ENCODE measurements at regions not wholly inside any gene's neighbourhood (a gene's known extent, or its start where the extent isn't known, plus 50 kb on each side); places are given as distances from the start of the nearest gene placed in this dataset.

- no peak overlapping the region for H3K27ac ChIP-seq
- H3K9ac ChIP-seq (ENCODE audit: insufficient read length): no peak overlapping the region
- TF ChIP-seq FOXP2 (optimal IDR thresholded peaks at IDR 0.05; ENCODE audit: control extremely low read depth, extremely low read length, insufficient read depth) (no peak), POLR2AphosphoS5 (IDR thresholded peaks at IDR 0.05; ENCODE audit: borderline replicate concordance, low read depth, low read length) (no peak), EZH2 (IDR thresholded peaks at IDR 0.05) (no peak)
- no peak overlapping the region for H3K4me3 ChIP-seq
- no peak for DNase-seq (ENCODE audit: low read depth, low spot score)
- no peaks in the 10 kb centered on the region for H3K9me3 ChIP-seq (ENCODE audit: low read depth, low read length)
- no peaks in the 10 kb centered on the region for H3K36me3 ChIP-seq (ENCODE audit: insufficient read depth, low read length)
These were observed 468.8 kb upstream of the AUTS2 start for GRCh38 chr7:69129524-69129923.

GRCh38 chr7:69129951-69130350 lies 468.3 kb upstream of the AUTS2 start:
- Histone ChIP-seq H3K4me3 (no peak overlapping the region), H3K9me3 (ENCODE audit: low read depth, low read length) (no peaks in the 10 kb centered on the region), H3K36me3 (ENCODE audit: insufficient read depth, low read length) (no peaks in the 10 kb centered on the region), H3K9ac (ENCODE audit: insufficient read length) (no peak overlapping the region), H3K27ac (no peak overlapping the region)
- TF ChIP-seq FOXP2 (optimal IDR thresholded peaks at IDR 0.05; ENCODE audit: control extremely low read depth, extremely low read length, insufficient read depth): no peak
- no peak for TF ChIP-seq POLR2AphosphoS5 (IDR thresholded peaks at IDR 0.05; ENCODE audit: borderline replicate concordance, low read depth, low read length)
- no peak for TF ChIP-seq EZH2 (IDR thresholded peaks at IDR 0.05)
- no peak for DNase-seq (ENCODE audit: low read depth, low spot score)

- no peaks in the 10 kb centered on the region for H3K9me3 ChIP-seq (ENCODE audit: low read depth, low read length)
- no peaks in the 10 kb centered on the region for H3K36me3 ChIP-seq (ENCODE audit: insufficient read depth, low read length)
- no peak overlapping the region for H3K27ac ChIP-seq
- DNase-seq (ENCODE audit: low read depth, low spot score): no peak
- TF ChIP-seq EZH2 (IDR thresholded peaks at IDR 0.05) (no peak), FOXP2 (optimal IDR thresholded peaks at IDR 0.05; ENCODE audit: control extremely low read depth, extremely low read length, insufficient read depth) (no peak), POLR2AphosphoS5 (IDR thresholded peaks at IDR 0.05; ENCODE audit: borderline replicate concordance, low read depth, low read length) (no peak)
- no peak overlapping the region for H3K4me3 ChIP-seq
- no peak overlapping the region for H3K9ac ChIP-seq (ENCODE audit: insufficient read length)
These were observed 467.9 kb upstream of the AUTS2 start for GRCh38 chr7:69130396-69130795.

- Histone ChIP-seq H3K27ac (no peak overlapping the region), H3K36me3 (ENCODE audit: insufficient read depth, low read length) (no peaks in the 10 kb centered on the region), H3K9ac (ENCODE audit: insufficient read length) (no peak overlapping the region), H3K9me3 (ENCODE audit: low read depth, low read length) (no peaks in the 10 kb centered on the region), H3K4me3 (no peak overlapping the region)
- TF ChIP-seq FOXP2 (optimal IDR thresholded peaks at IDR 0.05; ENCODE audit: control extremely low read depth, extremely low read length, insufficient read depth) (no peak), EZH2 (IDR thresholded peaks at IDR 0.05) (no peak), POLR2AphosphoS5 (IDR thresholded peaks at IDR 0.05; ENCODE audit: borderline replicate concordance, low read depth, low read length) (no peak)
- no peak for DNase-seq (ENCODE audit: low read depth, low spot score)
These were observed 464.0 kb upstream of the AUTS2 start for GRCh38 chr7:69134316-69134715.

GRCh38 chr7:69147631-69148030 lies 450.6 kb upstream of the AUTS2 start:
- no peaks in the 10 kb centered on the region for H3K9me3 ChIP-seq (ENCODE audit: low read depth, low read length)
- no peak overlapping the region for H3K27ac ChIP-seq

GRCh38 chr7:69149804-69150782 lies 448.2 kb upstream of the AUTS2 start:
- H3K36me3 ChIP-seq (ENCODE audit: insufficient read depth, low read length): no peaks in the 10 kb centered on the region
- no peaks in the 10 kb centered on the region for H3K9me3 ChIP-seq (ENCODE audit: low read depth, low read length)
- no peak for DNase-seq (ENCODE audit: low read depth, low spot score)
- H3K4me3 ChIP-seq: no peak overlapping the region
- no peak overlapping the region for H3K9ac ChIP-seq (ENCODE audit: insufficient read length)
- TF ChIP-seq EZH2 (IDR thresholded peaks at IDR 0.05) (no peak), FOXP2 (optimal IDR thresholded peaks at IDR 0.05; ENCODE audit: control extremely low read depth, extremely low read length, insufficient read depth) (no peak), POLR2AphosphoS5 (IDR thresholded peaks at IDR 0.05; ENCODE audit: borderline replicate concordance, low read depth, low read length) (no peak)
- H3K27ac ChIP-seq: no peak overlapping the region

More at GRCh38 chr7:69147631-69148030, 450.6 kb upstream of the AUTS2 start:
- TF ChIP-seq POLR2AphosphoS5 (IDR thresholded peaks at IDR 0.05; ENCODE audit: borderline replicate concordance, low read depth, low read length) (no peak), FOXP2 (optimal IDR thresholded peaks at IDR 0.05; ENCODE audit: control extremely low read depth, extremely low read length, insufficient read depth) (no peak), EZH2 (IDR thresholded peaks at IDR 0.05) (no peak)
- no peak for DNase-seq (ENCODE audit: low read depth, low spot score)
- Histone ChIP-seq H3K4me3 (no peak overlapping the region), H3K9ac (ENCODE audit: insufficient read length) (no peak overlapping the region), H3K36me3 (ENCODE audit: insufficient read depth, low read length) (no peaks in the 10 kb centered on the region)

GRCh38 chr7:69162326-69162725 lies 435.9 kb upstream of the AUTS2 start:
- H3K36me3 ChIP-seq (ENCODE audit: insufficient read depth, low read length): no peaks in the 10 kb centered on the region
- DNase-seq (ENCODE audit: low read depth, low spot score): no peak
- no peaks in the 10 kb centered on the region for H3K9me3 ChIP-seq (ENCODE audit: low read depth, low read length)
- no peak overlapping the region for H3K27ac ChIP-seq
- H3K4me3 ChIP-seq: no peak overlapping the region
- no peak for TF ChIP-seq EZH2 (IDR thresholded peaks at IDR 0.05)
- no peak for TF ChIP-seq POLR2AphosphoS5 (IDR thresholded peaks at IDR 0.05; ENCODE audit: borderline replicate concordance, low read depth, low read length)
- TF ChIP-seq FOXP2 (optimal IDR thresholded peaks at IDR 0.05; ENCODE audit: control extremely low read depth, extremely low read length, insufficient read depth): no peak
- H3K9ac ChIP-seq (ENCODE audit: insufficient read length): no peak overlapping the region

- Histone ChIP-seq H3K9me3 (ENCODE audit: low read depth, low read length) (no peaks in the 10 kb centered on the region), H3K9ac (ENCODE audit: insufficient read length) (no peak overlapping the region), H3K36me3 (ENCODE audit: insufficient read depth, low read length) (no peaks in the 10 kb centered on the region), H3K27ac (no peak overlapping the region), H3K4me3 (no peak overlapping the region)
- TF ChIP-seq POLR2AphosphoS5 (IDR thresholded peaks at IDR 0.05; ENCODE audit: borderline replicate concordance, low read depth, low read length) (no peak), EZH2 (IDR thresholded peaks at IDR 0.05) (no peak), FOXP2 (optimal IDR thresholded peaks at IDR 0.05; ENCODE audit: control extremely low read depth, extremely low read length, insufficient read depth) (no peak)
- DNase-seq (ENCODE audit: low read depth, low spot score): no peak
These were observed 435.2 kb upstream of the AUTS2 start for GRCh38 chr7:69162931-69163670.
